GM13977 (cell line): ENCODE measurements at regions not wholly inside any gene's neighbourhood (a gene's known extent, or its start where the extent isn't known, plus 50 kb on each side); places are given as distances from the start of the nearest gene placed in this dataset.

ENCODE experiments used
- DNase-seq: peaks from one replicate; pipeline ENCODE4 v3.0.0; 2012; ENCODE audit warnings: low spot score
- in situ Hi-C: fragments of 300-500 bp; cut with MboI; formaldehyde crosslinking; loops from one replicate; pipeline ENCODE4 v1.12.0; 2022; ENCODE audit warnings: low sequenced_read_pairs, low pct_unique_long_range_greater_than_20kb, mixed read lengths, inconsistent platforms; ENCODE audit not compliant: unreplicated experiment
- TF ChIP-seq, protein P1 (sequence below): IDR thresholded peaks from 2 replicates; pipeline ENCODE4 v1.5.1; 2012; ENCODE audit warnings: mild to moderate bottlenecking, control low read depth; ENCODE audit not compliant: insufficient read depth; ENCODE audit errors: extremely low read depth, missing control alignments

DNA sequence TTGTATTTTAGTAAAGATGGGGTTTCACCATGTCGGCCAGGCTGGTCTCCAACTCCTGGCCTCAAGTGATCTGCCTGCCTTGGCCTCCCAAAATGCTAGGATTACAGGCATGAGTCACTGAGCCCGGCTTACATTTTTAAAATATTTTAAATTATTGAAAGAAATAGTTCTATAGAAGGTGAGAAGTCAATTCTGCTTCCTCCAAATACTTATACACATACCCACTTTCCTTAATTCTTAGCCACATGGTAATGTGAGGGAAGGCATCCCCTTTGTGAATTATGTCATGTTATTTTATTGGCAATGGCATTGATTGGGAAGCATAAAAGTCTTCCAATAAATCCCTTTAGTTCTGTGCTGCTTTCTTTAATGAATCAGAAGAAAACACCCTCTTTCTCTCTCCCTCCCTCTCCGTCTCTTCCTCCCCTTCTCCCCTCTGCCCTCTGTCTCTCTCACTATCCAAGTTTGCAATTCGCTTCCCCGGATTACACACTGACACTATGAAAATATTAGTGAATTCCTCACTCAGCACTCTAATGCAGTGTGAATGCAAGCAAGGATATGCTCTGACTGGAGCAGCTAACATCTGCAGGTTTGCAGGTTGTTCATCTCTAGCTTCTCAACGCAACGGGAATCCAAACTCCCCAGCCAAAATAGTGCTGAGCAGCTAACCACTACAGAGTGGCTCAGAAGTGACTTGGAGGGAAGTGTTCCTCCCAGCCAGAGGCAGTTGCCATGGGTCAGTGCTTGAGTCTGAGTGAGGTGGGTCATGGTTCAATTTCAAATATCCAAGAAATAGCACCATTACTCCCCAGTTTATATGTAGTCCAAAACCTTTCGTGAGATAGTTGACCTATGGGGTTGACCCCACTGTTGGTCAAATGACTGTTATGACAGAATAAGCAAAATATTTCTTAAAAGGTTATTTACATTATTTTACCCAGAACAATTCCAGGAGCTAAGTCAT, 77.8 kb upstream of the CD55 start:
- TF ChIP-seq, protein P1, sequence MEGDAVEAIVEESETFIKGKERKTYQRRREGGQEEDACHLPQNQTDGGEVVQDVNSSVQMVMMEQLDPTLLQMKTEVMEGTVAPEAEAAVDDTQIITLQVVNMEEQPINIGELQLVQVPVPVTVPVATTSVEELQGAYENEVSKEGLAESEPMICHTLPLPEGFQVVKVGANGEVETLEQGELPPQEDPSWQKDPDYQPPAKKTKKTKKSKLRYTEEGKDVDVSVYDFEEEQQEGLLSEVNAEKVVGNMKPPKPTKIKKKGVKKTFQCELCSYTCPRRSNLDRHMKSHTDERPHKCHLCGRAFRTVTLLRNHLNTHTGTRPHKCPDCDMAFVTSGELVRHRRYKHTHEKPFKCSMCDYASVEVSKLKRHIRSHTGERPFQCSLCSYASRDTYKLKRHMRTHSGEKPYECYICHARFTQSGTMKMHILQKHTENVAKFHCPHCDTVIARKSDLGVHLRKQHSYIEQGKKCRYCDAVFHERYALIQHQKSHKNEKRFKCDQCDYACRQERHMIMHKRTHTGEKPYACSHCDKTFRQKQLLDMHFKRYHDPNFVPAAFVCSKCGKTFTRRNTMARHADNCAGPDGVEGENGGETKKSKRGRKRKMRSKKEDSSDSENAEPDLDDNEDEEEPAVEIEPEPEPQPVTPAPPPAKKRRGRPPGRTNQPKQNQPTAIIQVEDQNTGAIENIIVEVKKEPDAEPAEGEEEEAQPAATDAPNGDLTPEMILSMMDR = no peak
- DNase-seq = no peak

DNA sequence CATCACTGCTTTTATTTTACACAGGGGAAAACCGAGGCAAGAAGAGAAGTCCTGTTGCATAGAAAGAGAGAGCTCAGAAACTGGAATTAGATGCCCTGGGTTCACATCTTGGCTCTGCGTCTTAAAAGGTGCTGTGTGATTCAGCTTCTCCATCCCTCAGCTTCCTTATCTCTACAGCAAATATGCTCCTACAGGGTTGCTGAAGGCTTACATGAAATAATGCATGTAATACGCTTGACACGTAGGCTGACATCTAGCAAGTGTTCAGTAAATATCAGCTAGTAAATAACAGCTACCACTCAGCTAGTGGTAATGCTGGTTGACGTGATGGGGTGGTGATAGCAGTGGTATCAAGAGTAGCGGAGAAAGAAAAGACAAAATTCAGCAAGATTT, 77.1 kb upstream of the CD55 start:
- TF ChIP-seq, protein P1 = no peak
- in situ Hi-C loops = no loop called here
- no peak for DNase-seq

More for the DNA sequence above, 77.8 kb upstream of the CD55 start:
- in situ Hi-C loops = no loop called here

DNA sequence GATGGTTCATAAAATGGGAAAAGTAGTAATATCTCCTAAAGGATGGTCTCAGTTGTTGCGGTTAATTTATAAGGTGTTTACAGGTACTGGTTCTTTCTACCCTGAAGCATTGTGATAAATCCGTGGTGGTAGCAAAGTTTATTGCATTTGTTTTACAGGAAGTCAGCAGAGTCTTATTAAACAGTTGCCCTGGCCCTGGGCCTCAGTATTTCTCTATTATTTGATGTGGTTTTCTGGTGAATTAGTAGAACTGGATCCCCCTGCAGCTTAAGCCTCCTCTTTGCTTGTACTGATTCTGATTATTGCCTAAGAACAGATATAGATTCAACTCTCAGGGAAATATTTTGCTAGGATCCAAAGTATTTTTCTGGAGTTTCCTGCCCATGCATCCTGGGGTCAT, 76.4 kb upstream of the CD55 start:
- DNase-seq = no peak
- in situ Hi-C loops = no loop called here
- TF ChIP-seq, protein P1 = no peak

DNA sequence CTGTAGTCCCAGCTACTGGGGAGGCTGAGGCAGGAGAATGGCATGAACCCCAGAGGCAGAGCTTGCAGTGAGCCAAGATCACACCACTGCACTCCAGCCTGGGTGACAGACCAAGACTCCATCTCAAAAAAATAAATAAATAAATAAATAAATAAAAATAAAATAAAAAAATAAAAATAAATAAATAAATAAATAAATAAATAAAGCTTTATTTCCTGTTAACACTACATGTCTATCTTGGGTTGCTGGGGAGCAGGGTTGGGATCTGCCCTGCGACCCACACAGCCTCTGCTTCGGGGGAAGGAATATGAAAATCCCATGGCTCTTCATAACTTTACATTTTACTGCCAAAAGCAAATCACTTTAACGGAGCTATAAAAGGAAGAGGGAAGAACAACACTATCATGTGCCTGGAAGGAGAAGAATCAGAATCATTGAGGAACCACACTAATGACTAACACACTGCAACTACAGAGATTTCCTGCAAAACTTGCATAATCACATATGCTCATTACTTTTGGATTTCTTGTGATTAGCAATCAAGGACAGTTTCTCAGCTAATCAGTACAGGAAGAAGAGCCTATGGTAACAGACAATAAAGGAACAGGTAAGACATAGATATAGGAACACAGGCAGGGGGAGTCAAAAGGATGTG, 72.8 kb upstream of the CD55 start:
- in situ Hi-C loops = no loop called here
- DNase-seq = no peak
- TF ChIP-seq, protein P1 = no peak

DNA sequence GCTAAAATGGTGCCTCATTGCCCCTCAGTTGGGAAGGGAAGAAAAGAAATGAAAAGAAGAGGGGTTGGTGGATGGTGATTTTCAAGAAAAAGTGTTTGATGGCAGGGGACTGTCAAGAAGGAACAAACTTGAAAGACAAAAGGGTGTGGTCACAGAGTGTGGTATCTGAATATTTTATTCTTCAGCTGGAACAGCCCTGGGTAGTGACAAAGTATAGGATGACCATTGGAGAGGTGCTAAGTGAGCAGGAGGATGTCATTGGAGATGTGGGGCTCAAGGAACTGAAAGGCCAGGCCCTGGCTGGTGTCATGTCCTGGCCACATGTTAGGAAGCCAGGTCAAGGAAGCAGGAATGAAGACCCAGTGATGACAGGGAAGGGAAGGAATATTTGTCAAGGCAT, 71.0 kb upstream of the CD55 start:
- DNase-seq = no peak
- in situ Hi-C loops = no loop called here
- TF ChIP-seq, protein P1 = no peak

DNA sequence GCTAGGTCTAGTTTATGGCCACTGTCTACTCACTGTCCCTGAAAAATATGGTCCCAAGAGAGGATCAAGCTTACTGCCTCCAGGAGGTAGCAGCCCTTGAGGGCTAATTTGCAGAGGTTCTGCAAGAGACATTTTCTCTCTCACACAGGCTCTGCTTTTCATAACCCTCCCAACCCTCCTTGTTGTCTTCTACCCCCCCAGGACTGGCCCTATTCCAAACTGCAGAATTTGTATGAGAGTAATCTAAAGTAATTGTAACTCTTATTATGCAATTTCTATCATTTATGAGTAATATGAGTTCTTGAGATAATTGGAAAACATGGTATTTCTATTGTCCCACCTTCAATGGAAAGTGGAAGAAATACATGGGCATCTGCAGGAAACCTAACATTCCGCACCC, 70.4 kb upstream of the CD55 start:
- in situ Hi-C loops = no loop called here
- DNase-seq = no peak
- TF ChIP-seq, protein P1 = no peak
